ENCODE measurements at regions not wholly inside any gene's neighbourhood (a gene's known extent, or its start where the extent isn't known, plus 50 kb on each side); places are given as distances from the start of the nearest gene placed in this dataset.

GRCh38 chr1:187922255-187922654 lies 1093.5 kb downstream of the PLA2G4A start:
- no peak for TF ChIP-seq POLR2A (IDR thresholded peaks at IDR 0.05)
- TF ChIP-seq, protein P1, sequence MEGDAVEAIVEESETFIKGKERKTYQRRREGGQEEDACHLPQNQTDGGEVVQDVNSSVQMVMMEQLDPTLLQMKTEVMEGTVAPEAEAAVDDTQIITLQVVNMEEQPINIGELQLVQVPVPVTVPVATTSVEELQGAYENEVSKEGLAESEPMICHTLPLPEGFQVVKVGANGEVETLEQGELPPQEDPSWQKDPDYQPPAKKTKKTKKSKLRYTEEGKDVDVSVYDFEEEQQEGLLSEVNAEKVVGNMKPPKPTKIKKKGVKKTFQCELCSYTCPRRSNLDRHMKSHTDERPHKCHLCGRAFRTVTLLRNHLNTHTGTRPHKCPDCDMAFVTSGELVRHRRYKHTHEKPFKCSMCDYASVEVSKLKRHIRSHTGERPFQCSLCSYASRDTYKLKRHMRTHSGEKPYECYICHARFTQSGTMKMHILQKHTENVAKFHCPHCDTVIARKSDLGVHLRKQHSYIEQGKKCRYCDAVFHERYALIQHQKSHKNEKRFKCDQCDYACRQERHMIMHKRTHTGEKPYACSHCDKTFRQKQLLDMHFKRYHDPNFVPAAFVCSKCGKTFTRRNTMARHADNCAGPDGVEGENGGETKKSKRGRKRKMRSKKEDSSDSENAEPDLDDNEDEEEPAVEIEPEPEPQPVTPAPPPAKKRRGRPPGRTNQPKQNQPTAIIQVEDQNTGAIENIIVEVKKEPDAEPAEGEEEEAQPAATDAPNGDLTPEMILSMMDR (IDR thresholded peaks at IDR 0.05), result no peak

Data from right lobe of liver (tissue), 4 donors.